ENCODE measurements at regions not wholly inside any gene's neighbourhood (a gene's known extent, or its start where the extent isn't known, plus 50 kb on each side); places are given as distances from the start of the nearest gene placed in this dataset.

GRCh38 chr6:165749163-165749562, 86.1 kb upstream of the PDE10A start:
- TF ChIP-seq CTCF (IDR thresholded peaks at IDR 0.05) (no peak), POLR2A (IDR thresholded peaks at IDR 0.05) (no peak)

Data from uterus (tissue), 2 donors.